ENCODE measurements at regions not wholly inside any gene's neighbourhood (a gene's known extent, or its start where the extent isn't known, plus 50 kb on each side); places are given as distances from the start of the nearest gene placed in this dataset.

DNA sequence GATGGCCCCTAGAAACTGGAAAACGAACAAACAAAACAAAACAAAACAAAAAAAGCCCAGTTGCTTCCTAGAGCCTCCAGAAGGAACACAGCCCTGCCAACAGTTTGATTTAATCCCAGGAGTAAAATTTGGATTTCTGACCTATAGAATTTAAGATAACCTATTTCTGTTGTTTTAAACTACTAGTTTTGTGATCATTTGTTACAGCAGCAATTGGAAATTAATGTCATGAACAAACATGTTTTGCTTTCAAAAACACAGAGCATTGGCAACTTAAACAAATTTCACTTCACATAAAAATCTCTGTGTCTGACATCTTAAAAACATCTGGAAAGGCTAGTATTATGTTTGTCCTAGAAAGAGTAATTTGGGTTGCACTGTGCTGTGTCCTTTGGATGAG is 437.3 kb downstream of the METTL15 start:
- WGBS, 2 donors: 48 to 67% methylated on average over 1 of the region's 1 CpG
- Histone ChIP-seq H3K9ac (ENCODE audit: insufficient read depth in 1 of 2, low read length in 2 of 2) (no peak overlapping the region), H3K9me3 (ENCODE audit: control insufficient read depth in 4 of 4, insufficient read depth in 3 of 4, low read length in 3 of 4) (no peaks in the 10 kb centered on the region), H3K27me3 (ENCODE audit: control insufficient read depth in 3 of 3, insufficient read depth in 3 of 3, low read length in 2 of 3) (peaks cover 0 to 11% (median 4%) of the 10 kb centered on the region in 3 donors), H3K4me1 (ENCODE audit: control insufficient read depth in 5 of 5, insufficient read depth in 5 of 5, low read length in 5 of 5) (peaks cover 0 to 33% (median 0%) of the 10 kb centered on the region in 5 donors), H3K27ac (ENCODE audit: low read depth in 1 of 2, low read length in 1 of 2) (no peak overlapping the region), H3K4me3 (no peak overlapping the region), H3K36me3 (ENCODE audit: control insufficient read depth in 4 of 4, insufficient read depth in 4 of 4, low read length in 4 of 4) (no peaks in the 10 kb centered on the region)
- peak; percentile 49 to 93 (median 91) for DNase-seq
- TF ChIP-seq, protein P1, sequence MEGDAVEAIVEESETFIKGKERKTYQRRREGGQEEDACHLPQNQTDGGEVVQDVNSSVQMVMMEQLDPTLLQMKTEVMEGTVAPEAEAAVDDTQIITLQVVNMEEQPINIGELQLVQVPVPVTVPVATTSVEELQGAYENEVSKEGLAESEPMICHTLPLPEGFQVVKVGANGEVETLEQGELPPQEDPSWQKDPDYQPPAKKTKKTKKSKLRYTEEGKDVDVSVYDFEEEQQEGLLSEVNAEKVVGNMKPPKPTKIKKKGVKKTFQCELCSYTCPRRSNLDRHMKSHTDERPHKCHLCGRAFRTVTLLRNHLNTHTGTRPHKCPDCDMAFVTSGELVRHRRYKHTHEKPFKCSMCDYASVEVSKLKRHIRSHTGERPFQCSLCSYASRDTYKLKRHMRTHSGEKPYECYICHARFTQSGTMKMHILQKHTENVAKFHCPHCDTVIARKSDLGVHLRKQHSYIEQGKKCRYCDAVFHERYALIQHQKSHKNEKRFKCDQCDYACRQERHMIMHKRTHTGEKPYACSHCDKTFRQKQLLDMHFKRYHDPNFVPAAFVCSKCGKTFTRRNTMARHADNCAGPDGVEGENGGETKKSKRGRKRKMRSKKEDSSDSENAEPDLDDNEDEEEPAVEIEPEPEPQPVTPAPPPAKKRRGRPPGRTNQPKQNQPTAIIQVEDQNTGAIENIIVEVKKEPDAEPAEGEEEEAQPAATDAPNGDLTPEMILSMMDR (IDR thresholded peaks at IDR 0.05; ENCODE audit: control extremely low read depth, extremely low read depth): no peak
- no peak for ATAC-seq (ENCODE audit: insufficient read depth, low FRiP score)

DNA sequence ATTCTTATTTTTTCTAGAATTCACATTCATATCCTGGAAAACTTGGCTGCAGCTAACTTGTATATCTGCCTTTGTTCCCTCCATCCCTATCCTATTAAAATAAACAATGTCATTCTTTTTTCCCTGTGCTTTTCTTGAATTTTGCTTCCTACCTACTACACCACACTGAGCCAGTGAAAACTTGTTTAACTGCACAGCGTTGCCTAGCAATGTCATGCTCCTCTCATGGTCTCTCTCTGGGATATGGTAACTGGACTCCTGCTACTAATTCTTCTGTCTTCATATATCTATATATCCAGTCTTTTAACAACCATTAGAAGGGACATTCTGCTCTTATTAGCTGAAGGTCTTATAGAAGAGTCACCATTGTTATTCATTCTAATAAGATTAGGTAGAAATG is 434.4 kb downstream of the METTL15 start:
- WGBS, 2 donors: 80 to 93% methylated on average over 1 of the region's 1 CpG
- Histone ChIP-seq H3K27ac (ENCODE audit: low read depth in 1 of 2, low read length in 1 of 2) (no peak overlapping the region), H3K27me3 (ENCODE audit: control insufficient read depth in 3 of 3, insufficient read depth in 3 of 3, low read length in 2 of 3) (peaks cover 0 to 11% (median 4%) of the 10 kb centered on the region in 3 donors), H3K9me3 (ENCODE audit: control insufficient read depth in 4 of 4, insufficient read depth in 3 of 4, low read length in 3 of 4) (no peaks in the 10 kb centered on the region), H3K36me3 (ENCODE audit: control insufficient read depth in 4 of 4, insufficient read depth in 4 of 4, low read length in 4 of 4) (no peaks in the 10 kb centered on the region), H3K9ac (ENCODE audit: insufficient read depth in 1 of 2, low read length in 2 of 2) (no peak overlapping the region), H3K4me3 (no peak overlapping the region), H3K4me1 (ENCODE audit: control insufficient read depth in 5 of 5, insufficient read depth in 5 of 5, low read length in 5 of 5) (peaks cover 0 to 21% (median 0%) of the 10 kb centered on the region in 5 donors)
- ATAC-seq (ENCODE audit: insufficient read depth, low FRiP score) (no peak), DNase-seq (no peak)
- TF ChIP-seq, protein P1 (IDR thresholded peaks at IDR 0.05; ENCODE audit: control extremely low read depth, extremely low read depth): no peak

DNA sequence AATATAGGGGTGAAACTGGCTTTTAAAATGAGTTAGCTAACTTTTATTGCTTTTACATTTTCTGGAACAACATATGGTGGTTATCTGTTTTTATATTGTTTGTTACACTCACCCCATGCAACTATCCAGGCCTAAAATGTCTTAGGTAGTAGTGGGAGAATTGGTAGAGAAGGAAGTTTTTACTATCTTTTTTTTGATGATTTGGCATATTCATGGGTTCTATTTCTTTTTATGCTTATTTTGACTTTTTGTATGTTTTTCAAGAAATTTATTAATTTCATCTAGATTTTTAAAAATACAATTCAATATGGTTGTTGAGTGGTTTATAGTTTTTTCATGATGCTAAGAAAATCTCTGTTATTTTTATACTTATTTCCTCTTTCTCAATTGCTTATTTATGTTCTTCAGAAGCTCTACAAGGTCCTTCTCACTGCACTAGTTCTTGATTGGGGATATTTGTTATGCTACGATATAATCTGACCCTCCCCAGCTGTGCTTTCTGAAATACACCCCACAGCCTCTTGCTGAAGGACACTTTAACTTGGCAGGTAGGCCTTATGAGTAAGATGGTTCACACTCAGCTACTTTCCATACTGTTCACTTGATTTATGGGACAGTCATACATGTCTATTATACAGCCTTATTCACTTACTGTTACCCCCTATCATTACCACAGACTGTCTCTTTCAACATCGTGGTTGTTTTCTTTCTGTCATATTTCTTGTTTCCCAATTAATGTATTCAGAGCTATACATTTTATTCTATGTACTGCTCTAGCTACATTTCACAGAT is 431.2 kb downstream of the METTL15 start:
- H3K4me3 ChIP-seq: no peak overlapping the region
- H3K27ac ChIP-seq (ENCODE audit: low read depth in 1 of 2, low read length in 1 of 2): no peak overlapping the region
- no peaks in the 10 kb centered on the region for H3K36me3 ChIP-seq (ENCODE audit: control insufficient read depth in 4 of 4, insufficient read depth in 4 of 4, low read length in 4 of 4)
- TF ChIP-seq, protein P1 (IDR thresholded peaks at IDR 0.05; ENCODE audit: control extremely low read depth, extremely low read depth): no peak
- H3K27me3 ChIP-seq (ENCODE audit: control insufficient read depth in 3 of 3, insufficient read depth in 3 of 3, low read length in 2 of 3): peaks cover 0 to 11% (median 4%) of the 10 kb centered on the region in 3 donors
- H3K4me1 ChIP-seq (ENCODE audit: control insufficient read depth in 5 of 5, insufficient read depth in 5 of 5, low read length in 5 of 5): no peaks in the 10 kb centered on the region
- no peak overlapping the region for H3K9ac ChIP-seq (ENCODE audit: insufficient read depth in 1 of 2, low read length in 2 of 2)
- DNase-seq (no peak), ATAC-seq (ENCODE audit: insufficient read depth, low FRiP score) (no peak)
- no peaks in the 10 kb centered on the region for H3K9me3 ChIP-seq (ENCODE audit: control insufficient read depth in 4 of 4, insufficient read depth in 3 of 4, low read length in 3 of 4)
- 74 to 75% methylated on average over 2 of the region's 2 CpGs for WGBS, 2 donors

Measured in lung (tissue), 11 donors.